Caco-2 (cell line): ENCODE measurements at regions not wholly inside any gene's neighbourhood (a gene's known extent, or its start where the extent isn't known, plus 50 kb on each side); places are given as distances from the start of the nearest gene placed in this dataset.

ENCODE experiments used
- BruUV-seq: library from RNA; stranded (reverse); fragments of 400-500 nt; replicated peaks from 2 replicates; lab custom pipeline; 2021; lab: Mats Ljungman, UMichigan
- CTCF ChIA-PET: fragments of 300-600 bp; sonication (Branson Sonifier 250); formaldehyde crosslinking; loops from one replicate; lab custom pipeline; 2022; ENCODE audit warnings: antibody characterized with exemption; lab: Charles Lee
- POLR2A ChIA-PET: fragments of 300-600 bp; sonication (Branson Sonifier 250); formaldehyde crosslinking; loops from one replicate; lab custom pipeline; 2022; ENCODE audit warnings: antibody characterized with exemption; lab: Charles Lee
- DNase-seq, 2 experiments: peaks; one replicate each; pipeline versions ENCODE4 v3.0.0 to v3.0.0-alpha.2; 2020 to 2022
- H3K27me3 ChIP-seq: replicated peaks from 2 replicates; pipeline ENCODE4 v1.6.0; 2011; ENCODE audit warnings: low read length; ENCODE audit not compliant: control insufficient read depth, insufficient read depth
- H3K36me3 ChIP-seq: 2 replicates; pipeline ENCODE4 v1.5.1; 2011; ENCODE audit warnings: low read length; ENCODE audit not compliant: control insufficient read depth, insufficient read depth
- H3K4me1 ChIP-seq: fragments of 250-450 bp; sonication (Bioruptor Pico); 2 replicates; pipeline ENCODE4 v1.5.1; 2020; ENCODE audit warnings: mild to moderate bottlenecking
- H3K4me3 ChIP-seq: 2 replicates; pipeline ENCODE4 v1.5.1; 2011; ENCODE audit warnings: low read depth, mild to moderate bottlenecking, control low read depth, low read length
- H3K9me3 ChIP-seq: fragments of 250-450 bp; sonication (Bioruptor Pico); 2 replicates; pipeline ENCODE4 v1.5.1; 2020; ENCODE audit warnings: mild to moderate bottlenecking, moderate library complexity
- H3K27ac Mint-ChIP-seq: one replicate; pipeline ENCODE4 v1.8.0; 2022; ENCODE audit warnings: mixed read lengths; ENCODE audit not compliant: unreplicated experiment
- H3K27me3 Mint-ChIP-seq: one replicate; pipeline ENCODE4 v1.8.0; 2022; ENCODE audit warnings: mixed read lengths; ENCODE audit not compliant: insufficient read depth, unreplicated experiment
- H3K36me3 Mint-ChIP-seq: one replicate; pipeline ENCODE4 v1.8.0; 2022; ENCODE audit warnings: mild to moderate bottlenecking, mixed read lengths; ENCODE audit not compliant: insufficient read depth, unreplicated experiment
- H3K4me1 Mint-ChIP-seq: one replicate; pipeline ENCODE4 v1.8.0; 2022; ENCODE audit warnings: low read depth, mixed read lengths; ENCODE audit not compliant: unreplicated experiment
- H3K4me3 Mint-ChIP-seq: one replicate; pipeline ENCODE4 v1.8.0; 2022; ENCODE audit warnings: mild to moderate bottlenecking, moderate library complexity, mixed read lengths; ENCODE audit not compliant: unreplicated experiment
- H3K9me3 Mint-ChIP-seq: one replicate; pipeline ENCODE4 v1.8.0; 2022; ENCODE audit warnings: mixed read lengths; ENCODE audit not compliant: unreplicated experiment
- intact Hi-C: fragments of 100-400 bp; cut with micrococcal nuclease; formaldehyde crosslinking; loops from one replicate; pipeline ENCODE4 v1.10.0; 2022; ENCODE audit not compliant: unreplicated experiment
- TF ChIP-seq, protein P1 (sequence below), 2 experiments: fragments of 200-600 bp in 1 of 2; IDR thresholded peaks; 1 replicate in 1 of 2; 2 replicates in 1 of 2; pipeline versions ENCODE4 v1.5.1 to v1.8.0; 2011 to 2022; ENCODE audit warnings: antibody characterized with exemption in 1 of 2, control low read depth in 1 of 2, inconsistent platforms in 1 of 2, low read depth in 1 of 2, low read length in 1 of 2, mild to moderate bottlenecking in 1 of 2, moderate library complexity in 1 of 2; ENCODE audit not compliant: insufficient read depth in 1 of 2, severe bottlenecking in 1 of 2, unreplicated experiment in 1 of 2

DNA sequence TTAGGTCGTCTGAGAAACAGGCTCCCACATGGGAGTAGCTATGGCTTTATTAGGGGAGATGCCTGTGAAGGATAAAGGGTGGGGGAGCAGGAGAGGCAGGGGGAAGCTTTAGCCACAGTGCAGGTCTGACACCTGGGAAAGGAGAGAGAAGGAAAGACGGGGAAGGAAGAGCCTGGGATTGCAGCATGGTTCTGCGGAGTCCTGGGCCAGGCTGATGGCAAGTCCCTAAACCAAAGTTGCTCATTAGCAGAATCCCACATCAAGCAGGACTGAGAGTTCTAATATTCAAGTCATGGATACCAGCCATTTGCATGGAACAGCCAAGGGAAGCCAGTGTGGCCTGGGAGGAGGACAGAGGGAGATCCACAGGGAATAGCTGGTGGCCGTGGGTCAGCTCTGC is 414.8 kb downstream of the RPS24 start:
- Histone ChIP-seq H3K36me3 (no peaks in the 10 kb centered on the region), H3K4me1 (no peaks in the 10 kb centered on the region), H3K27me3 (no peaks in the 10 kb centered on the region), H3K4me3 (no peak overlapping the region), H3K9me3 (no peaks in the 10 kb centered on the region)
- intact Hi-C loops = no loop called here
- no peak for DNase-seq
- Mint-ChIP-seq H3K4me1 (no peaks in the 10 kb centered on the region), H3K9me3 (peaks cover 10% of the 10 kb centered on the region), H3K27ac (no peak overlapping the region), H3K36me3 (no peaks in the 10 kb centered on the region), H3K4me3 (no peak overlapping the region), H3K27me3 (no peaks in the 10 kb centered on the region)
- TF ChIP-seq, protein P1, sequence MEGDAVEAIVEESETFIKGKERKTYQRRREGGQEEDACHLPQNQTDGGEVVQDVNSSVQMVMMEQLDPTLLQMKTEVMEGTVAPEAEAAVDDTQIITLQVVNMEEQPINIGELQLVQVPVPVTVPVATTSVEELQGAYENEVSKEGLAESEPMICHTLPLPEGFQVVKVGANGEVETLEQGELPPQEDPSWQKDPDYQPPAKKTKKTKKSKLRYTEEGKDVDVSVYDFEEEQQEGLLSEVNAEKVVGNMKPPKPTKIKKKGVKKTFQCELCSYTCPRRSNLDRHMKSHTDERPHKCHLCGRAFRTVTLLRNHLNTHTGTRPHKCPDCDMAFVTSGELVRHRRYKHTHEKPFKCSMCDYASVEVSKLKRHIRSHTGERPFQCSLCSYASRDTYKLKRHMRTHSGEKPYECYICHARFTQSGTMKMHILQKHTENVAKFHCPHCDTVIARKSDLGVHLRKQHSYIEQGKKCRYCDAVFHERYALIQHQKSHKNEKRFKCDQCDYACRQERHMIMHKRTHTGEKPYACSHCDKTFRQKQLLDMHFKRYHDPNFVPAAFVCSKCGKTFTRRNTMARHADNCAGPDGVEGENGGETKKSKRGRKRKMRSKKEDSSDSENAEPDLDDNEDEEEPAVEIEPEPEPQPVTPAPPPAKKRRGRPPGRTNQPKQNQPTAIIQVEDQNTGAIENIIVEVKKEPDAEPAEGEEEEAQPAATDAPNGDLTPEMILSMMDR (IDR thresholded peaks at IDR 0.05; ENCODE audit: insufficient read depth in 1 of 2, low read depth in 1 of 2, low read length in 1 of 2, severe bottlenecking in 1 of 2, unreplicated experiment in 1 of 2) = no peak
- no TSS peak for BruUV-seq
- POLR2A ChIA-PET = no interaction called here
- CTCF ChIA-PET = no interaction called here

DNA sequence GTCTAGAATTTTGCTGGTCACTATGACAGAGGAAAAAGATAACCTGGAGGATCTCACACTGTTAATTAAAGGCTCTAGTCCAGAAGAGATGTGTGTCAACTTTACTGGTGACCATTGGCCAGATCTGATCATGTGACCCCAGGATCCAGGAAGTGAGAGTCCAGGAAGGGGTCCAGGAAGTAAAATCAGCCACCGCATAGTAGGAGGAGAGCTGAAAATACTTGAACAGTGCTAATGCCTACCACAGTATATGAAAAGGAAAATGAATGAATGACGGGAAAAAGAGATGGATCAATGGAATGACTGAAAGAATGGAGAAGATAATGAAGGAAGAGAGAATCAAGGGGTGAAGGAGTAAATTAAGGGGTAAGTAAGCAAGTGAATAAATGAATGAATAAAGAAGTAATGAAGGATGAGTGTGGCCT is 415.3 kb downstream of the RPS24 start:
- intact Hi-C loops = no loop called here
- Histone ChIP-seq H3K4me1 (no peaks in the 10 kb centered on the region), H3K27me3 (no peaks in the 10 kb centered on the region), H3K36me3 (no peaks in the 10 kb centered on the region), H3K9me3 (no peaks in the 10 kb centered on the region), H3K4me3 (no peak overlapping the region)
- POLR2A ChIA-PET = no interaction called here
- no peak overlapping the region for H3K4me3 Mint-ChIP-seq
- no peaks in the 10 kb centered on the region for H3K4me1 Mint-ChIP-seq
- CTCF ChIA-PET = no interaction called here
- H3K9me3 Mint-ChIP-seq = peaks cover 10% of the 10 kb centered on the region
- no peak overlapping the region for H3K27ac Mint-ChIP-seq
- no peaks in the 10 kb centered on the region for H3K27me3 Mint-ChIP-seq
- no peaks in the 10 kb centered on the region for H3K36me3 Mint-ChIP-seq
- TF ChIP-seq, protein P1 (IDR thresholded peaks at IDR 0.05; ENCODE audit: insufficient read depth in 1 of 2, low read depth in 1 of 2, low read length in 1 of 2, severe bottlenecking in 1 of 2, unreplicated experiment in 1 of 2) = no peak
- BruUV-seq = no TSS peak
- no peak for DNase-seq

DNA sequence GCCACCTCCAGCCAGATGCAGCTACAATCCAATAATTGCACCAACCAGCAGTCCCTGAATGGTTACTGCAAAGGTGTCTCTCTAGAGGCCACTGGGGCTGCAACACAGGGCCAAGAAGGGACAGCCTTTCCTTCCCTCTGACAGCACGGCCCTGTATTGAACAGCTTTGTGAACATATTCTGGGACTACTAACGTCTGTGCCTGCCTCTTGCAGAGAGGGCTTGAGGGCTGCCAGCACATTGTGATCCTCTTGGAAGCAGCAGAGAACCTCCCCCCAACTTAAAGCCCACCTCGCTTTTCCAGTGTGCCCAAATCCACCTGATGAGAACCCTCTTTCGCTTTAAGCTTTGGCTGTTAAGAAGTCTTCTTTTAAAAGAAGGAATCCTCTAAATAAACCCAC is 415.9 kb downstream of the RPS24 start:
- intact Hi-C loops = no loop called here
- Mint-ChIP-seq H3K27ac (no peak overlapping the region), H3K27me3 (no peaks in the 10 kb centered on the region), H3K36me3 (no peaks in the 10 kb centered on the region), H3K4me3 (no peak overlapping the region), H3K4me1 (no peaks in the 10 kb centered on the region), H3K9me3 (peaks cover 10% of the 10 kb centered on the region)
- TF ChIP-seq, protein P1 (IDR thresholded peaks at IDR 0.05; ENCODE audit: insufficient read depth in 1 of 2, low read depth in 1 of 2, low read length in 1 of 2, severe bottlenecking in 1 of 2, unreplicated experiment in 1 of 2) = no peak
- DNase-seq = no peak
- H3K4me3 ChIP-seq = no peak overlapping the region
- POLR2A ChIA-PET = no interaction called here
- H3K27me3 ChIP-seq = no peaks in the 10 kb centered on the region
- no peaks in the 10 kb centered on the region for H3K4me1 ChIP-seq
- BruUV-seq = no TSS peak
- CTCF ChIA-PET = no interaction called here
- no peaks in the 10 kb centered on the region for H3K36me3 ChIP-seq
- H3K9me3 ChIP-seq = no peaks in the 10 kb centered on the region
